IMR-90 (cell line): ENCODE measurements at regions not wholly inside any gene's neighbourhood (a gene's known extent, or its start where the extent isn't known, plus 50 kb on each side); places are given as distances from the start of the nearest gene placed in this dataset.
A peak's percentile ranks its signal among the peaks of the same experiment; 100 is the strongest.

Experiments used
- ATAC-seq: fragments of 200-7000 bp; cut with Tn5 transposase; 2 replicates; pipeline ENCODE4 v1.9.1; 2020; ENCODE audit warnings: low read depth, mild to moderate bottlenecking, moderate library complexity
- BruUV-seq: library from RNA; stranded (reverse); fragments of 400-500 nt; replicated peaks from 2 replicates; lab custom pipeline; 2021; lab: Mats Ljungman, UMichigan
- CTCF ChIA-PET: fragments of 300-600 bp; formaldehyde crosslinking; extraction: SDS; loops from one replicate; lab custom pipeline; 2021; ENCODE audit warnings: antibody characterized with exemption; lab: Yijun Ruan, JAX
- POLR2A ChIA-PET: fragments of 300-600 bp; sonication (Branson Sonifier 250); formaldehyde crosslinking; loops from one replicate; lab custom pipeline; 2022; ENCODE audit warnings: antibody characterized with exemption; ENCODE audit not compliant: unreplicated experiment; lab: Charles Lee
- DNase-seq: peaks from one replicate; pipeline ENCODE4 v3.0.0; 2013
- H2AFZ ChIP-seq: replicated peaks from 2 replicates; pipeline ENCODE3; 2013; ENCODE audit warnings: low read length, mild to moderate bottlenecking; ENCODE audit not compliant: poor library complexity
- H2AK5ac ChIP-seq: 2 replicates; pipeline ENCODE4 v1.6.1; 2013; ENCODE audit warnings: low read depth, low read length, inconsistent platforms
- H2AK9ac ChIP-seq: replicated peaks from 2 replicates; pipeline ENCODE3; 2013; ENCODE audit warnings: mild to moderate bottlenecking, low read depth, low read length, moderate library complexity; ENCODE audit not compliant: poor library complexity
- H2BK120ac ChIP-seq: 2 replicates; pipeline ENCODE4 v1.6.1; 2013; ENCODE audit warnings: low read depth, low read length, inconsistent platforms
- H2BK15ac ChIP-seq: 3 replicates; pipeline ENCODE4 v1.6.1; 2013; ENCODE audit warnings: low read depth, low read length, inconsistent platforms
- H2BK20ac ChIP-seq: 2 replicates; pipeline ENCODE4 v1.6.1; 2013; ENCODE audit warnings: low read depth, mild to moderate bottlenecking, inconsistent platforms, low read length, moderate library complexity
- H2BK5ac ChIP-seq: 2 replicates; pipeline ENCODE4 v1.6.1; 2013; ENCODE audit warnings: mild to moderate bottlenecking, low read depth, low read length, inconsistent platforms; ENCODE audit not compliant: poor library complexity, severe bottlenecking
- H3K14ac ChIP-seq: replicated peaks from 2 replicates; pipeline ENCODE4 v1.6.1; 2013; ENCODE audit warnings: low read depth, low read length, inconsistent platforms
- H3K18ac ChIP-seq: 2 replicates; pipeline ENCODE4 v1.6.1; 2013; ENCODE audit warnings: low read depth, low read length, control low read depth
- H3K23ac ChIP-seq: 2 replicates; pipeline ENCODE4 v1.6.1; 2013; ENCODE audit warnings: low read depth, low read length, inconsistent platforms
- H3K27ac ChIP-seq: 2 replicates; pipeline ENCODE4 v1.5.1; 2013; ENCODE audit warnings: mild to moderate bottlenecking, control low read depth, low read length; ENCODE audit not compliant: insufficient read depth
- H3K27me3 ChIP-seq: 2 replicates; pipeline ENCODE4 v1.6.1; 2013; ENCODE audit warnings: low read length; ENCODE audit not compliant: control insufficient read depth, insufficient read depth
- H3K36me3 ChIP-seq: 2 replicates; pipeline ENCODE4 v1.6.1; 2013; ENCODE audit warnings: low read length, mixed read lengths; ENCODE audit not compliant: control insufficient read depth, insufficient read depth
- H3K4ac ChIP-seq: 2 replicates; pipeline ENCODE4 v1.6.1; 2013; ENCODE audit warnings: low read depth, low read length, inconsistent platforms
- H3K4me1 ChIP-seq: 2 replicates; pipeline ENCODE4 v1.6.1; 2013; ENCODE audit warnings: low read length, mixed read lengths; ENCODE audit not compliant: control insufficient read depth, insufficient read depth
- H3K4me2 ChIP-seq: 2 replicates; pipeline ENCODE4 v1.6.1; 2013; ENCODE audit warnings: low read depth, mild to moderate bottlenecking, control low read depth, low read length, moderate library complexity
- H3K4me3 ChIP-seq: 2 replicates; pipeline ENCODE4 v1.5.1; 2013; ENCODE audit warnings: low read depth, mild to moderate bottlenecking, control low read depth, low read length, moderate library complexity; ENCODE audit not compliant: insufficient read depth
- H3K56ac ChIP-seq: 2 replicates; pipeline ENCODE4 v1.6.1; 2013; ENCODE audit warnings: low read length, inconsistent platforms; ENCODE audit not compliant: insufficient read depth; ENCODE audit errors: extremely low read depth
- H3K79me1 ChIP-seq, 2 experiments: 2 replicates each; pipeline ENCODE4 v1.6.1; 2013; ENCODE audit warnings: low read length in 2 of 2, inconsistent platforms in 1 of 2, low read depth in 1 of 2
- H3K9ac ChIP-seq: 2 replicates; pipeline ENCODE4 v1.6.1; 2013; ENCODE audit warnings: low read depth, low read length, control low read depth
- H3K9me1 ChIP-seq: 2 replicates; pipeline ENCODE4 v1.6.1; 2013; ENCODE audit warnings: low read length, inconsistent platforms; ENCODE audit not compliant: insufficient read depth
- H3K9me3 ChIP-seq: 2 replicates; pipeline ENCODE4 v1.6.1; 2013; ENCODE audit warnings: low read length; ENCODE audit not compliant: control insufficient read depth, insufficient read depth
- H4K20me1 ChIP-seq: 2 replicates; pipeline ENCODE4 v1.6.1; 2013; ENCODE audit warnings: low read length, inconsistent platforms; ENCODE audit not compliant: insufficient read depth
- H4K5ac ChIP-seq: 2 replicates; pipeline ENCODE4 v1.6.1; 2013; ENCODE audit warnings: mild to moderate bottlenecking, low read depth, low read length, control low read depth
- H4K8ac ChIP-seq, 2 experiments: 2 replicates each; pipeline ENCODE4 v1.6.1; 2013; ENCODE audit warnings: low read depth in 2 of 2, low read length in 2 of 2, control low read depth in 1 of 2, inconsistent platforms in 1 of 2
- H4K91ac ChIP-seq: 2 replicates; pipeline ENCODE4 v1.6.1; 2013; ENCODE audit warnings: low read depth, low read length, inconsistent platforms; ENCODE audit not compliant: insufficient read depth
- BHLHE40 ChIP-seq: fragments of 150-350 bp; IDR thresholded peaks from 2 replicates; pipeline ENCODE4 v1.6.1; 2016; ENCODE audit warnings: mild to moderate bottlenecking, low read depth, low read length
- CEBPB ChIP-seq: IDR thresholded peaks from 2 replicates; pipeline ENCODE4 v1.6.1; 2012; ENCODE audit warnings: low read depth, low read length, improper control_type of control experiment
- CHD1 ChIP-seq: IDR thresholded peaks from 2 replicates; pipeline ENCODE4 v1.6.1; 2012; ENCODE audit warnings: low read depth, low read length, improper control_type of control experiment
- FOS ChIP-seq: fragments of 150-350 bp; IDR thresholded peaks from 2 replicates; pipeline ENCODE4 v1.6.1; 2016; ENCODE audit warnings: low read depth, low read length
- MAFK ChIP-seq: IDR thresholded peaks from 2 replicates; pipeline ENCODE4 v1.6.1; 2012; ENCODE audit warnings: low read depth, low read length, improper control_type of control experiment
- MAZ ChIP-seq: IDR thresholded peaks from 2 replicates; pipeline ENCODE4 v1.6.1; 2012; ENCODE audit warnings: low read depth, mild to moderate bottlenecking, low read length, improper control_type of control experiment, moderate library complexity, borderline replicate concordance
- MXI1 ChIP-seq: IDR thresholded peaks from 2 replicates; pipeline ENCODE4 v1.6.1; 2012; ENCODE audit warnings: low read depth, mild to moderate bottlenecking, low read length, moderate library complexity, borderline replicate concordance
- NFE2L2 ChIP-seq: fragments of 150-350 bp; IDR thresholded peaks from 2 replicates; pipeline ENCODE4 v1.6.1; 2016; ENCODE audit warnings: low read depth, mild to moderate bottlenecking, low read length
- POLR2A ChIP-seq: IDR thresholded peaks from 2 replicates; pipeline ENCODE4 v1.6.1; 2012; ENCODE audit warnings: mild to moderate bottlenecking, low read depth, low read length
- RAD21 ChIP-seq: IDR thresholded peaks from 2 replicates; pipeline ENCODE4 v1.6.1; 2012; ENCODE audit warnings: low read length, improper control_type of control experiment
- RCOR1 ChIP-seq: IDR thresholded peaks from 2 replicates; pipeline ENCODE4 v1.6.1; 2012; ENCODE audit warnings: mild to moderate bottlenecking, low read length, improper control_type of control experiment; ENCODE audit not compliant: insufficient replicate concordance
- RFX5 ChIP-seq: IDR thresholded peaks from 2 replicates; pipeline ENCODE4 v1.8.0; 2012; ENCODE audit warnings: low read depth, mild to moderate bottlenecking, low read length, moderate library complexity
- SMC3 ChIP-seq: fragments of 150-350 bp; IDR thresholded peaks from 2 replicates; pipeline ENCODE4 v1.6.1; 2016; ENCODE audit warnings: low read depth, mild to moderate bottlenecking, antibody characterized with exemption, low read length, moderate library complexity
- WGBS, 2 experiments: methylation state at CpG; one replicate each; pipeline versions ENCODE4 v1.1.5 to v1.1.7; 2013; ENCODE audit warnings: missing lambda C conversion rate in 2 of 2; ENCODE audit not compliant: insufficient read length in 1 of 2; ENCODE audit errors: extremely low coverage in 2 of 2; 5-methylcytosine and 5-hydroxymethylcytosine counted together
- dilution Hi-C: fragments of 300-500 bp; cut with HindIII; formaldehyde crosslinking; loops from one replicate; pipeline ENCODE4 v1.14.3; 2018; ENCODE audit warnings: low sequenced_read_pairs; ENCODE audit not compliant: unreplicated experiment
- in situ Hi-C: fragments of 300-500 bp; cut with MboI; formaldehyde crosslinking; loops from 3 replicates; pipeline ENCODE4 v1.14.3; 2019; ENCODE audit warnings: low sequenced_read_pairs, inconsistent platforms, mixed read lengths
- intact Hi-C: fragments of 100-400 bp; cut with micrococcal nuclease; formaldehyde crosslinking; loops from 2 replicates; pipeline ENCODE4 v1.10.0; 2022
- TF ChIP-seq, protein P1 (sequence below): conservative IDR thresholded peaks from 2 replicates; pipeline ENCODE4 v1.5.1; 2012; ENCODE audit warnings: mild to moderate bottlenecking, low read depth, low read length, improper control_type of control experiment
- TF ChIP-seq, protein P2 (sequence below): fragments of 150-350 bp; IDR thresholded peaks from 2 replicates; pipeline ENCODE4 v1.6.1; 2016; ENCODE audit warnings: low read depth, mild to moderate bottlenecking, low read length, moderate library complexity, borderline replicate concordance
- TF ChIP-seq, protein P3 (sequence below): fragments of 150-350 bp; IDR thresholded peaks from 2 replicates; pipeline ENCODE4 v1.6.1; 2017; ENCODE audit warnings: mild to moderate bottlenecking, antibody characterized with exemption, low read length, low read depth

GRCh38 chr3:76888856-76889255 is 151.0 kb upstream of the ROBO2 start:
- H4K8ac ChIP-seq, result no peak overlapping the region
- H3K9me3 ChIP-seq, result no peaks in the 10 kb centered on the region
- H2BK15ac ChIP-seq, result no peak overlapping the region
- no CpG with 5 or more reads among the region's 1 CpG for WGBS, 2 experiments
- H3K9me1 ChIP-seq, result no peaks in the 10 kb centered on the region
- CTCF ChIA-PET, result no interaction called here
- H3K4ac ChIP-seq, result no peak overlapping the region
- TF ChIP-seq RCOR1 (no peak), CEBPB (no peak), CHD1 (no peak), MAZ (no peak), NFE2L2 (no peak), RFX5 (no peak), MXI1 (no peak), FOS (no peak), RAD21 (no peak), POLR2A (no peak), MAFK (no peak), SMC3 (no peak), BHLHE40 (no peak)
- TF ChIP-seq, protein P1, sequence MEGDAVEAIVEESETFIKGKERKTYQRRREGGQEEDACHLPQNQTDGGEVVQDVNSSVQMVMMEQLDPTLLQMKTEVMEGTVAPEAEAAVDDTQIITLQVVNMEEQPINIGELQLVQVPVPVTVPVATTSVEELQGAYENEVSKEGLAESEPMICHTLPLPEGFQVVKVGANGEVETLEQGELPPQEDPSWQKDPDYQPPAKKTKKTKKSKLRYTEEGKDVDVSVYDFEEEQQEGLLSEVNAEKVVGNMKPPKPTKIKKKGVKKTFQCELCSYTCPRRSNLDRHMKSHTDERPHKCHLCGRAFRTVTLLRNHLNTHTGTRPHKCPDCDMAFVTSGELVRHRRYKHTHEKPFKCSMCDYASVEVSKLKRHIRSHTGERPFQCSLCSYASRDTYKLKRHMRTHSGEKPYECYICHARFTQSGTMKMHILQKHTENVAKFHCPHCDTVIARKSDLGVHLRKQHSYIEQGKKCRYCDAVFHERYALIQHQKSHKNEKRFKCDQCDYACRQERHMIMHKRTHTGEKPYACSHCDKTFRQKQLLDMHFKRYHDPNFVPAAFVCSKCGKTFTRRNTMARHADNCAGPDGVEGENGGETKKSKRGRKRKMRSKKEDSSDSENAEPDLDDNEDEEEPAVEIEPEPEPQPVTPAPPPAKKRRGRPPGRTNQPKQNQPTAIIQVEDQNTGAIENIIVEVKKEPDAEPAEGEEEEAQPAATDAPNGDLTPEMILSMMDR, result no peak
- TF ChIP-seq, protein P2, sequence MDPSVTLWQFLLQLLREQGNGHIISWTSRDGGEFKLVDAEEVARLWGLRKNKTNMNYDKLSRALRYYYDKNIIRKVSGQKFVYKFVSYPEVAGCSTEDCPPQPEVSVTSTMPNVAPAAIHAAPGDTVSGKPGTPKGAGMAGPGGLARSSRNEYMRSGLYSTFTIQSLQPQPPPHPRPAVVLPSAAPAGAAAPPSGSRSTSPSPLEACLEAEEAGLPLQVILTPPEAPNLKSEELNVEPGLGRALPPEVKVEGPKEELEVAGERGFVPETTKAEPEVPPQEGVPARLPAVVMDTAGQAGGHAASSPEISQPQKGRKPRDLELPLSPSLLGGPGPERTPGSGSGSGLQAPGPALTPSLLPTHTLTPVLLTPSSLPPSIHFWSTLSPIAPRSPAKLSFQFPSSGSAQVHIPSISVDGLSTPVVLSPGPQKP, result no peak
- TF ChIP-seq, protein P3, sequence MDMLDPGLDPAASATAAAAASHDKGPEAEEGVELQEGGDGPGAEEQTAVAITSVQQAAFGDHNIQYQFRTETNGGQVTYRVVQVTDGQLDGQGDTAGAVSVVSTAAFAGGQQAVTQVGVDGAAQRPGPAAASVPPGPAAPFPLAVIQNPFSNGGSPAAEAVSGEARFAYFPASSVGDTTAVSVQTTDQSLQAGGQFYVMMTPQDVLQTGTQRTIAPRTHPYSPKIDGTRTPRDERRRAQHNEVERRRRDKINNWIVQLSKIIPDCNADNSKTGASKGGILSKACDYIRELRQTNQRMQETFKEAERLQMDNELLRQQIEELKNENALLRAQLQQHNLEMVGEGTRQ, result no peak
- H3K4me3 ChIP-seq, result no peak overlapping the region
- H3K14ac ChIP-seq, result no peak overlapping the region
- peak; percentile 0 for DNase-seq
- no peak overlapping the region for H4K5ac ChIP-seq
- ATAC-seq, result no peak
- no peak overlapping the region for H2BK120ac ChIP-seq
- H3K23ac ChIP-seq, result no peak overlapping the region
- no peak overlapping the region for H3K56ac ChIP-seq
- no peak overlapping the region for H2AK5ac ChIP-seq
- no peak overlapping the region for H2AK9ac ChIP-seq
- dilution Hi-C loops, result no loop called here
- no peaks in the 10 kb centered on the region for H3K27me3 ChIP-seq
- no peak overlapping the region for H3K9ac ChIP-seq
- no peak overlapping the region for H3K4me2 ChIP-seq
- no peaks in the 10 kb centered on the region for H3K4me1 ChIP-seq
- no peak overlapping the region for H3K27ac ChIP-seq
- no TSS peak for BruUV-seq
- in situ Hi-C loops, result no loop called here
- no peak overlapping the region for H2BK5ac ChIP-seq
- no peak overlapping the region for H2BK20ac ChIP-seq
- H3K18ac ChIP-seq, result no peak overlapping the region
- intact Hi-C loops, result no loop called here
- no peak overlapping the region for H4K91ac ChIP-seq
- H3K36me3 ChIP-seq, result no peaks in the 10 kb centered on the region
- H4K20me1 ChIP-seq, result no peaks in the 10 kb centered on the region
- POLR2A ChIA-PET, result no interaction called here
- no peak overlapping the region for H2AFZ ChIP-seq
- H3K79me1 ChIP-seq, result no peaks in the 10 kb centered on the region
